ENCODE measurements at regions not wholly inside any gene's neighbourhood (a gene's known extent, or its start where the extent isn't known, plus 50 kb on each side); places are given as distances from the start of the nearest gene placed in this dataset.

DNA sequence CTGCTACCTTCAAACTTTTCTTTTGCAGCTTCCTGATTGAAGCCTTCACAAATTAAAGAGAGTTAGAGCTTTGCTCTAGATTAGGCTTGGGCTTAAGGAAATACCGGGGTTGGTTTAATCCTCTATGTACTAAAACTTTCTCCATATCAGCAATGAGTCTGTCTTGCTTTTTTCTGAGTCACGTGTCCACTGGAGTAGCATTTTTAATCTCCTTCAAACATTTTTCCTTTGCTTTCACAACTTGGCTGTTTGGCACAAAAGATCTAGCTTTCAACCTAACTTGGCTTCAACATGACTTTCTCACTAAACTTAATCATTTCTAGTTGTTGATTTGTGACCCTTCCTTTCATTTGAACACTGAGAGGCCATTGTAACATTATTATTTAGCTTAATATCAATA, 261.6 kb downstream of the PLK2 start:
- CTCF ChIA-PET, result no interaction called here
- H3K27me3 ChIP-seq (ENCODE audit: control insufficient read depth, insufficient read depth, low read length), result no peaks in the 10 kb centered on the region
- H3K4me3 ChIP-seq (ENCODE audit: low read depth, low read length), result no peak overlapping the region
- POLR2A ChIA-PET, result interaction anchor here (0.9 kb wide), 1 partner anchor 261 kb away, joined by 3 read pairs; the partner anchor contains the start of gene PLK2
- no peak overlapping the region for H3K27ac ChIP-seq (ENCODE audit: low read depth, low read length)
- TF ChIP-seq, protein P1, sequence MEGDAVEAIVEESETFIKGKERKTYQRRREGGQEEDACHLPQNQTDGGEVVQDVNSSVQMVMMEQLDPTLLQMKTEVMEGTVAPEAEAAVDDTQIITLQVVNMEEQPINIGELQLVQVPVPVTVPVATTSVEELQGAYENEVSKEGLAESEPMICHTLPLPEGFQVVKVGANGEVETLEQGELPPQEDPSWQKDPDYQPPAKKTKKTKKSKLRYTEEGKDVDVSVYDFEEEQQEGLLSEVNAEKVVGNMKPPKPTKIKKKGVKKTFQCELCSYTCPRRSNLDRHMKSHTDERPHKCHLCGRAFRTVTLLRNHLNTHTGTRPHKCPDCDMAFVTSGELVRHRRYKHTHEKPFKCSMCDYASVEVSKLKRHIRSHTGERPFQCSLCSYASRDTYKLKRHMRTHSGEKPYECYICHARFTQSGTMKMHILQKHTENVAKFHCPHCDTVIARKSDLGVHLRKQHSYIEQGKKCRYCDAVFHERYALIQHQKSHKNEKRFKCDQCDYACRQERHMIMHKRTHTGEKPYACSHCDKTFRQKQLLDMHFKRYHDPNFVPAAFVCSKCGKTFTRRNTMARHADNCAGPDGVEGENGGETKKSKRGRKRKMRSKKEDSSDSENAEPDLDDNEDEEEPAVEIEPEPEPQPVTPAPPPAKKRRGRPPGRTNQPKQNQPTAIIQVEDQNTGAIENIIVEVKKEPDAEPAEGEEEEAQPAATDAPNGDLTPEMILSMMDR (IDR thresholded peaks at IDR 0.05; ENCODE audit: low read depth, low read length), result no peak
- H3K9me3 ChIP-seq (ENCODE audit: control insufficient read depth, insufficient read depth, low read length), result no peaks in the 10 kb centered on the region
- DNase-seq (ENCODE audit: low read depth, low spot score), result no peak

DNA sequence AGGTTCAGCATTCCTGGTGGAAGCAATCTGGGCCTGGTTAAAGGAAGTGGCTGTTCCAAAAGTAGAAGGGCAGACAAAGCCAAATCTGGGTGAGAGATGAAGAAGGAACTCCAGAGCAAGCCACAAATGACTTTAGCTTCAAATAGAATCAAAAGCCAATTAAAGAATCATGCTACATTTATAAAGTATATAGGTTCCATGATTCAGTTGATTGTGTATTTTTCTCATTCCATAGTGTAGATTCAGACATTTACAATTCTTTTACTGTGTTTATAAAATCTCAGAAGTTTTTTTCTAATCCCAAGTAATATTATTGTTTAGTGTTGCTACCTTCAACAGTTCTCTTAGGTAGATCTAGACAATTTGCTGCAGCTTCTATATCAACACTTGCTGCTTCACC, 262.0 kb downstream of the PLK2 start:
- TF ChIP-seq, protein P1 (IDR thresholded peaks at IDR 0.05; ENCODE audit: low read depth, low read length), result no peak
- ChIA-PET POLR2A (interaction anchor here (0.9 kb wide), 1 partner anchor 262 kb away, joined by 3 read pairs; the partner anchor contains the start of gene PLK2), CTCF (no interaction called here)
- Histone ChIP-seq H3K27ac (ENCODE audit: low read depth, low read length) (no peak overlapping the region), H3K4me3 (ENCODE audit: low read depth, low read length) (no peak overlapping the region), H3K9me3 (ENCODE audit: control insufficient read depth, insufficient read depth, low read length) (no peaks in the 10 kb centered on the region), H3K27me3 (ENCODE audit: control insufficient read depth, insufficient read depth, low read length) (no peaks in the 10 kb centered on the region)
- no peak for DNase-seq (ENCODE audit: low read depth, low spot score)

DNA sequence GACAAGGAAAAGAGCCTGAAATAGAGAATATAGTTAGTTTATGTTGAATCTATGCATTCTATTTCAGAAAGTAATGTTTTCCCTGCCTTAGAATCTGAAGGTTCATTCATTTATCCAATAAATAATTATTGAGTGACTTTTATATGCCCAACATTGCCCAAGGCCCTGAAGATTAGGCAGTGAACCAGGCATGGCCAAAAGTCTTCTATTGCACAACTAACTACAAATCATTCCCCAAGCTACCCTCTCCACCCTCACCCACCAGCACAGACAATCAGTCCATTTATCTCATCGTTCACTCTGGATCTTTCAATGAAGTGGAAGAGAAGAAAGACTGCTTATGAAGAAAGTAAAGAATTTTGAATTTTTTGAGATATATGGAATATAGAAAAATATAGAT, 268.4 kb downstream of the PLK2 start:
- POLR2A ChIA-PET, result no interaction called here
- CTCF ChIA-PET, result no interaction called here

DNA sequence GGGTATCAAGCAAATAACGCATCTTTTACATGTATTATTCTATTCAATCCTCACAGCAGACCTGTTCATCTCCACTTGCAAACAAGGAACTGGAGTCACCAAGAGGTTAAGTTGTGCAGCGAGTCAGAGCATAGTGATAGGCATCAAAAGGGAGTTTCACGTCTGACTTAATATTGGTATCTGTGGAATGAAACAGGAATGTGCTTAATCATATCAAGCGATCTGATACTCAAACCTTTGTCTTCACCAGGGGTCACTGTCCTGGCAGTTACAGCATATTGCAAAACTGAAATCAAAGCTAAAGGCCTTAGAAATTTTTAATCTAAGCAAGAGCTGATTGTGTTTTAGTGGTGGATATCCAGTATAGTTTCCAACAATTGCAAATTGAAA, 271.6 kb downstream of the PLK2 start:
- H3K27ac ChIP-seq (ENCODE audit: low read depth, low read length), result no peak overlapping the region
- TF ChIP-seq, protein P1 (IDR thresholded peaks at IDR 0.05; ENCODE audit: low read depth, low read length), result peak; percentile 16; the same call in 1 of the 2 replicates
- H3K9me3 ChIP-seq (ENCODE audit: control insufficient read depth, insufficient read depth, low read length), result no peaks in the 10 kb centered on the region
- peak; percentile 6 for DNase-seq (ENCODE audit: low read depth, low spot score)
- H3K27me3 ChIP-seq (ENCODE audit: control insufficient read depth, insufficient read depth, low read length), result no peaks in the 10 kb centered on the region
- POLR2A ChIA-PET, result interaction anchor here (1.3 kb wide), 1 partner anchor 71 kb away, joined by 4 read pairs; no protein-coding TSS in a partner anchor
- H3K4me3 ChIP-seq (ENCODE audit: low read depth, low read length), result no peak overlapping the region
- CTCF ChIA-PET, result interaction anchor here (1.4 to 2.5 kb wide), 2 partner anchors 9 to 409 kb away, joined by 4 to 7 read pairs; no protein-coding TSS in a partner anchor

More for the DNA sequence above, 268.4 kb downstream of the PLK2 start:
- H3K27me3 ChIP-seq (ENCODE audit: control insufficient read depth, insufficient read depth, low read length), result no peaks in the 10 kb centered on the region
- no peak overlapping the region for H3K4me3 ChIP-seq (ENCODE audit: low read depth, low read length)
- no peak overlapping the region for H3K27ac ChIP-seq (ENCODE audit: low read depth, low read length)
- TF ChIP-seq, protein P1 (IDR thresholded peaks at IDR 0.05; ENCODE audit: low read depth, low read length), result no peak
- no peaks in the 10 kb centered on the region for H3K9me3 ChIP-seq (ENCODE audit: control insufficient read depth, insufficient read depth, low read length)
- DNase-seq (ENCODE audit: low read depth, low spot score), result no peak

DNA sequence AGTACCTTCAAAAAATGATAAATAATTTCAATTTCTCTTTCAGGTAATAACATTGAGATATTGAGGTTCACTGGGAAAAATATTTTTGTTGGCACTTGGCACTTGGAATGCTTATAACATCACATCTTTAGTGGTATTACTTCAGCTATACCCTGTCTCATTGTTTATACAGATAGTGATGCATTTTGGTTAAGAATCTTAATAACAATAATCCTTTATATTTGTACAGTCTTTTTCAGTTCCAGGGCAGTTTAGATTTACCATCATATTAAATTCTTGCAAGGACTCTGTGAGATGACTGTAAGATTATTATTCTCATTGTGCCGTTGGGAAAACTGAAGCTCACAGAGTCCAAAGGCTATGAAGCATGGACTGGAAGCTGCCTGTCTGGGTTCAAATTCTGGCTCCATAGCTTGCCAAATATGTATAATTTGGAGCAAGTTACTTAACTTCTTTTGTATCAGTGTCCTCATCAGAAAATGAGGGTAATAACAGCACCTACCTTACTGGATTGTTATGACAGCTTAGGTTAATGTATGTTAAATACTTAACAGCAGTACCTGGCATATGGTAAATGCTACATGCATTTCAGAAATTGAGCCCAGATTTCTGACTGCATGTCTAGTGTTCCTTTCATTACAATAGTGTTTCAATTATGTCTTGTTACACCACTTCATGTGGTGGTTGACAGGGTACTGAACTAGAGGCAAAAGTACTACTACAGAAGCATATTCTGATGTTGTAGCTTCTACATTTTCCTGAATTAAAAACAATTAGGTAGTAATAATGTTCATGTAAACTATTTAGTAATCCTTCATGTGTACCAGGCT, 272.2 kb downstream of the PLK2 start:
- TF ChIP-seq, protein P1 (IDR thresholded peaks at IDR 0.05; ENCODE audit: low read depth, low read length), result no peak
- POLR2A ChIA-PET, result interaction anchor here (1.3 kb wide), 1 partner anchor 72 kb away, joined by 4 read pairs; no protein-coding TSS in a partner anchor
- Histone ChIP-seq H3K27me3 (ENCODE audit: control insufficient read depth, insufficient read depth, low read length) (no peaks in the 10 kb centered on the region), H3K27ac (ENCODE audit: low read depth, low read length) (no peak overlapping the region), H3K9me3 (ENCODE audit: control insufficient read depth, insufficient read depth, low read length) (no peaks in the 10 kb centered on the region), H3K4me3 (ENCODE audit: low read depth, low read length) (no peak overlapping the region)
- CTCF ChIA-PET, result interaction anchor here (1.4 to 2.5 kb wide), 2 partner anchors 8 to 408 kb away, joined by 4 to 7 read pairs; no protein-coding TSS in a partner anchor
- no peak for DNase-seq (ENCODE audit: low read depth, low spot score)
